ENCODE measurements at regions not wholly inside any gene's neighbourhood (a gene's known extent, or its start where the extent isn't known, plus 50 kb on each side); places are given as distances from the start of the nearest gene placed in this dataset.

DNA sequence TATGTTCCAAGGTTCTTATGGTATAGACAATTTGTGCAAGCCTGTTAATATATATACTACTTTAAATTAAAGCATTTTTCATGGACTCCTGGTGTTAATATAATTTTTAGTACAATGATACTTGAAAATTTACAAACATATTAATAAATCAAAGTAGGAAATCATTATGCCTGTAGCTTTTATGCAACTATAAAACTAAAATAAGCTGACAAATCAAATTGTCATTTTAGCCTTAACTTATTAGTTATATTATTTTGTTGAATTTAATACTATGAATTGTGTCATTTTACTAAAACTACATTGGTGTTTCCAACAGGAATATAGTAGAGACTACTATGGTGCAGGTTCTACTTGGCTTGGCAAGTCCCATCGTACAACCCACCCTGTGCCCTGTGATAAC lies 96.0 kb downstream of the MED10 start:
- Histone ChIP-seq H2BK120ac (replicated peaks; ENCODE audit: low read depth, low read length) (no peak overlapping the region), H3K4me3 (ENCODE audit: extremely low read depth in 1 of 4, insufficient read depth in 2 of 4, low read depth in 3 of 4, low read length in 4 of 4) (no peak overlapping the region), H3K23ac (ENCODE audit: insufficient read length) (no peak overlapping the region), H3K27me3 (replicated peaks in 1 of 4; ENCODE audit: control insufficient read depth in 3 of 4, extremely low read depth in 1 of 4, insufficient read depth in 3 of 4, low read length in 3 of 4) (peaks cover 0 to 2% (median 0%) of the 10 kb centered on the region in 4 experiments; a peak in 2 of 7 replicates), H3K23me2 (ENCODE audit: low read depth, low read length) (no peaks in the 10 kb centered on the region), H2AK5ac (ENCODE audit: low read depth, low read length) (no peak overlapping the region), H2BK12ac (ENCODE audit: low read depth, low read length) (no peak overlapping the region), H3K9me3 (ENCODE audit: insufficient read depth in 2 of 2, low read depth in 1 of 2, low read length in 1 of 2) (no peaks in the 10 kb centered on the region), H4K5ac (ENCODE audit: insufficient read length, low read depth, low read length) (no peak overlapping the region), H2AFZ (ENCODE audit: low read length) (no peak overlapping the region), H3K79me2 (ENCODE audit: control insufficient read depth in 1 of 2, insufficient read depth in 2 of 2, low read length in 2 of 2) (no peaks in the 10 kb centered on the region), H4K20me1 (replicated peaks in 1 of 2; ENCODE audit: control insufficient read depth in 1 of 2, insufficient read depth in 2 of 2, low read length in 2 of 2) (no peaks in the 10 kb centered on the region), H3K18ac (ENCODE audit: extremely low read depth, low read length) (no peak overlapping the region), H3K4me1 (replicated peaks in 1 of 4; ENCODE audit: control insufficient read depth in 3 of 4, insufficient read depth in 4 of 4, low read length in 3 of 4) (no peaks in the 10 kb centered on the region; a peak in 1 of 7 replicates), H3K4ac (replicated peaks; ENCODE audit: insufficient read length, low read depth, low read length) (no peak overlapping the region), H2BK15ac (ENCODE audit: low read length) (no peak overlapping the region), H4K8ac (ENCODE audit: extremely low read depth, insufficient read depth, low read length) (no peak overlapping the region), H3K56ac (replicated peaks; ENCODE audit: insufficient read length, low read depth, low read length) (no peak overlapping the region), H2BK5ac (ENCODE audit: low read depth, low read length) (no peak overlapping the region), H3K79me1 (ENCODE audit: low read depth, low read length) (no peaks in the 10 kb centered on the region), H3K9ac (replicated peaks in 1 of 4; ENCODE audit: extremely low read depth in 1 of 4, low read depth in 3 of 4, low read length in 3 of 4) (no peak overlapping the region), H3K4me2 (ENCODE audit: insufficient read depth in 1 of 2, low read depth in 2 of 2, low read length in 2 of 2) (no peak overlapping the region), H3K14ac (ENCODE audit: insufficient read length) (no peak overlapping the region), H3K27ac (ENCODE audit: low read depth, low read length) (no peak overlapping the region), H4K91ac (replicated peaks; ENCODE audit: insufficient read length, low read length) (no peak overlapping the region), H3K36me3 (ENCODE audit: control insufficient read depth in 2 of 4, insufficient read depth in 4 of 4, low read length in 3 of 4) (no peaks in the 10 kb centered on the region), H2BK20ac (ENCODE audit: low read length) (no peak overlapping the region)
- FAIRE-seq (no peak), DNase-seq (ENCODE audit: low read depth in 1 of 2, low spot score in 2 of 2) (no peak)
- no peak for TF ChIP-seq SIRT6 (IDR thresholded peaks at IDR 0.05; ENCODE audit: low read length)
- TF ChIP-seq SP1 (IDR thresholded peaks at IDR 0.05; ENCODE audit: low read depth, low read length), result no peak
- TF ChIP-seq NANOG (IDR thresholded peaks at IDR 0.05; ENCODE audit: insufficient read depth, low read depth, low read length, poor library complexity, severe bottlenecking), result no peak
- no peak for TF ChIP-seq TEAD4 (IDR thresholded peaks at IDR 0.05; ENCODE audit: low read depth, low read length)
- no peak for TF ChIP-seq CEBPB (IDR thresholded peaks at IDR 0.05; ENCODE audit: low read depth, low read length)
- TF ChIP-seq SAP30 (IDR thresholded peaks at IDR 0.05; ENCODE audit: insufficient read depth, insufficient replicate concordance, low read length), result no peak
- no peak for TF ChIP-seq KDM5A (IDR thresholded peaks at IDR 0.05; ENCODE audit: low read length)
- no peak for TF ChIP-seq ATF3 (IDR thresholded peaks at IDR 0.05; ENCODE audit: insufficient read depth, low read depth, low read length)
- no peak for TF ChIP-seq EP300 (IDR thresholded peaks at IDR 0.05; ENCODE audit: borderline replicate concordance in 1 of 2, low read depth in 2 of 2, low read length in 2 of 2)
- TF ChIP-seq ASH2L (IDR thresholded peaks at IDR 0.05; ENCODE audit: low read length), result no peak
- TF ChIP-seq POLR2AphosphoS5 (IDR thresholded peaks at IDR 0.05; ENCODE audit: low read depth, low read length), result no peak
- CTCF ChIA-PET (ENCODE audit: partially characterized antibody), result interaction anchor here (0.7 kb wide), 1 partner anchor 1258 kb away, joined by 3 read pairs; no protein-coding TSS in a partner anchor
- POLR2A ChIA-PET (ENCODE audit: partially characterized antibody), result no interaction called here
- 87% methylated on average over 1 of the region's 1 CpG; no CpG with 5 or more reads in 1 of the 2 experiments for WGBS, 2 experiments (ENCODE audit: extremely low coverage in 1 of 2, insufficient coverage in 1 of 2, insufficient read length in 1 of 2, insufficient replicate concordance in 2 of 2, low coverage in 1 of 2, low lambda C conversion rate in 2 of 2, missing lambda C conversion rate in 1 of 2)

Data from H1 (cell line).